GM19463 (cell line): ENCODE measurements at regions not wholly inside any gene's neighbourhood (a gene's known extent, or its start where the extent isn't known, plus 50 kb on each side); places are given as distances from the start of the nearest gene placed in this dataset.
A peak's percentile ranks its signal among the peaks of the same experiment; 100 is the strongest.
"Not testable (repeated sequence)": the region's sequence is repeated elsewhere in the genome, so short reads cannot be mapped to it uniquely, and the experiment has no call there.

Experiments
- ATAC-seq: cut with Tn5 transposase; IDR thresholded peaks from one replicate; pipeline ENCODE4 v1.9.1; 2021; ENCODE audit warnings: mild to moderate bottlenecking, moderate library complexity; ENCODE audit not compliant: unreplicated experiment

- ATAC-seq, result no peak
Measured at GRCh38 chr12:67034110-67034879, 234.9 kb upstream of the CAND1 start.

DNA sequence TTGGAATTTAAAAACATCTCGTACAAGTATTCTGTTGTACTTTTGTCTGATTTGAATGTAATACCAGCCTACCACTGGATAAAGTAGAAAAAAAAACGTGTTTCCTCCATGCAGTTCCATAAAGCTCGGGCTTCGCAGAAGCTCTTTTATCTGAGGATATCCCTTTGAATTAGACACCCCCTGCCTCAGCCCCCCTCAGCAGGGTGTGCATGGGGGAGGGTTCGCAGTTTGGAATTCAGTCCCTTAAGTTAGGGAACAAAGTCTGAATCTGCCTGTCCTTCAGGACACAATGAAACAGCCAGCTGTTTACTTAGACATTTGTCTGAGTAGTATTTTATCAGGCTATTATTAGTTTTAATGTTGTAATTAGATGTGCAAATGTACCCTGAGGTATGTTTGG, 234.0 kb upstream of the CAND1 start:
- no peak for ATAC-seq

- ATAC-seq, result no peak
Measured at GRCh38 chr12:67038486-67038885, 230.7 kb upstream of the CAND1 start.

GRCh38 chr12:67039995-67040860, 228.9 kb upstream of the CAND1 start:
- no peak for ATAC-seq

DNA sequence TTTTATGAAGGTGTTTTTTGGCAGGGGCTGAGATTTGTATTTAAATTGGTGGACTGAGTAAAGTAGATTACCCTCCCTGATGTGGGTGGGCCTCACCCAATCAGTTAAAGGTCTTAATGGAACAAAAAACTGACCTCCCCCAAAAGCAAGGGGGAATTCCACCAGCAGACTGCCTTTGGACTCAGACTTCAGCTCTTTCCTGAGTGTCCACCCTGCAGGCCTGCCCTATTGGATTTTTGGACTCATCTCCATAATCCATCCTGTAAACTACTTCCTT, 228.4 kb upstream of the CAND1 start:
- no peak for ATAC-seq

DNA sequence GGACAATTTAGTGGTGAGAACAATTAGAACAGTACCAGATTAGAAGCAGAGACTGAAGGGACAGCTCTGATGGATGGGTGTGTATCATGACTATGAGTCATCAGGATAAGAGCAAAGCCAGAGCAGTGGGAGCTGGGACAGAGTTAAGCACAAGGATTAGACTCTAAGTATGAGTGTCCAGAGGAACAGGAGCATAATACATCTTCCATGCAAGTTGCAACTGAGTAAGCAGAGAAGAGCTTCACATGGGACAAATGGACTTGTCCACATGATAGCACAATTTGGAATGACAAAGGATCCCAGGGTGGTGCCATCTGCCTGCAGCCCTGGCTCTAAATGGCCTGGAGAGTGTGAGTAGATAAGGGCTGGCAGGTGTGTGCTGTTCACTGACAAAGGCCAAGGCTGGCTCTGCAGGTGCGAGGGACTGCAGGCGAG, 226.4 kb upstream of the CAND1 start:
- no peak for ATAC-seq

- ATAC-seq, result no peak
Measured at GRCh38 chr12:67043771-67044170, 225.4 kb upstream of the CAND1 start.

GRCh38 chr12:67045650-67046049, 223.5 kb upstream of the CAND1 start:
- no peak for ATAC-seq

DNA sequence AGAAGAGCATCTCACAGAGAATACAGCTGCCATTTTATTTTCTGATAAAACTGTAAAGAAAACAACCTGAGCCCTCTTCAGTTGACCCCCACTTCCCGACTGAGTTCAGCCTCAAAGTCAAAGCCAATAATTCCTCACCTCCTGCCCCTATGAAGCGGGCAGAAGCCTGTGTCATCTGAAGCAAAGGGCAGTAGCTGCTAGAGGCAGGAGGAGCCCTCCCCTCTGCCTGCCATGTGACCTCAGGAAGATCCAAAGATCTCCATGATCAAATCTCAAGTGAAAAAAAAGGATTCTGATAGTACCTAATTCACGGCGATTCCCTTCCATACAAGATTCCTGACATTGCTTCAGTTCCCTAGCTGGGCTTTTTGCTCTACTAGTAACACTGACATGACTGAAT, 223.1 kb upstream of the CAND1 start:
- ATAC-seq, result no peak

GRCh38 chr12:67047634-67048033, 221.5 kb upstream of the CAND1 start:
- ATAC-seq, result no peak

DNA sequence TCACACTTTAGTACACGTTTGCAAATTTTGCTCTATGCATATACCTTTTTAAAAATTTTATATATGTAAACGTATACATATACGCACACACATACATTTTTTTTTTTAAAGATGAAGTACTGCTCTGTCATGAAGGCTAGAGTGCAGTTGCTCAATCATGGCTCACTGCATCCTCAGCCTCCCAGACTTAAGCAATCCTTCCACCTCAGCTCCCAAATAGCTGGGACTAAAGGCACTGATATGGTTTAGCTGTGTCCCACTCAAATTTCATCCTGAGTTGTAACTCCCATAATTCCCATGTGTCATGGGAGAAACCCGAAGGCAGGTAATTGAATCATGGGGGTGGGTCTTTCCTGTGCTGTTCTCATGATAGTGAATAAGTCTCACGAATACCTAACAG, 220.8 kb upstream of the CAND1 start:
- no peak for ATAC-seq

GRCh38 chr12:67049199-67049598, 220.0 kb upstream of the CAND1 start:
- ATAC-seq, result not testable (repeated sequence)

DNA sequence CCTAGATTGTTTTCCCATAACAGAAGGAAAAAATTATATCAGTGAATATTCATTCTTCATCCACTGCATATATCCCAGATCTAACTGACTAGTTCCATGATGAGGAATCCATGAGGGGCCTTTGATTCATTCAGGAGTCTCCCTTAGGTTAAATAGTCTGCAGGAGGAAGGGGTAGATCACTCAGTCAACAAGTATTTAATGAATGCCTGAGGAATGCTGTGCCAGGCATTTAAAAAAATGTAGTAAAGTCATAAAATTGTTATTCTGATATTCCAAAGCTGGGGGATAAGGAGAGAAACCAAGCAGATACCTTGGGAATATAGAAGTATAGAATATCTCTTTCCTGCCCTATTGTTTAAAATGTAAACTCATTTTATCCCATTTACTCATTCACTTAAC, 216.2 kb upstream of the CAND1 start:
- ATAC-seq, result no peak

DNA sequence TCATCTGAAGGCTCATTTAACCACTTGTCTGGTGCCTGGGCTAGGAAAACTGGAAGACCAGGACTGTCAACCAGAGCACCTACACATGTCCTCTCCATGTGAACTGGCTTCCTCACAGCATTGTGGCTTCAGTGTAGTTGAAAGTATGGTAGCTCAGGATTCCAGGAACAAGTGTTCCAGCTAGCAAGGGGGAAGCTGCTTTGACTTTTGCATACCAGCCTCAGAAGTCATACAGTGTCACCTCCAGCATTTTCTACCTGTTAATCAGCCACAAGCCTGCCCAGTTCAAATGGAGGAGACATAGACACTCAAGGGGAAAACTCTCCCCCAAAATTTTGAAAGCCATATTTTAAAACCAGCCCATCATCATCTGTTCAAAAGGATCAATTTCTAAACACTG, 212.8 kb upstream of the CAND1 start:
- no peak for ATAC-seq

- no peak for ATAC-seq
Measured at GRCh38 chr12:67057072-67057471, 212.1 kb upstream of the CAND1 start.

DNA sequence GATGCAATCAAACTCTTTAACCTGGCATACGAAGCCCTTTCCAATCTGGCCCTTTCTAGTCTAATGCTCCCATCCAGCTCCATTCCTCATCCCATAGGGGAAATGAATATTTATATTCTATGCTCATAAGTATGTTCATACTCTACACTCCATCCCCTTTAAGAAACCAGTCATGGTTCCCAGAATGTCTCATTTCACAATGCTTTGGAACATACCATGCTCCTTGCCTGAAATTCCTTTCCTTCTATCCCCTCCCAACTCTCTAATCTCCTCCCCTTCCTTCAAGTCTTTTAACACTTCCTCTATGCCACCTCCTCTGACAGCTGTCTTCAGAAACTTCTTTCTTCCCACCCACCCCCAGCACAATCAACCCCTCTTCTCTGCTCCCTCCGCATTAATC, 207.0 kb upstream of the CAND1 start:
- ATAC-seq, result no peak

- no peak for ATAC-seq
Measured at GRCh38 chr12:67067453-67068203, 201.5 kb upstream of the CAND1 start.

DNA sequence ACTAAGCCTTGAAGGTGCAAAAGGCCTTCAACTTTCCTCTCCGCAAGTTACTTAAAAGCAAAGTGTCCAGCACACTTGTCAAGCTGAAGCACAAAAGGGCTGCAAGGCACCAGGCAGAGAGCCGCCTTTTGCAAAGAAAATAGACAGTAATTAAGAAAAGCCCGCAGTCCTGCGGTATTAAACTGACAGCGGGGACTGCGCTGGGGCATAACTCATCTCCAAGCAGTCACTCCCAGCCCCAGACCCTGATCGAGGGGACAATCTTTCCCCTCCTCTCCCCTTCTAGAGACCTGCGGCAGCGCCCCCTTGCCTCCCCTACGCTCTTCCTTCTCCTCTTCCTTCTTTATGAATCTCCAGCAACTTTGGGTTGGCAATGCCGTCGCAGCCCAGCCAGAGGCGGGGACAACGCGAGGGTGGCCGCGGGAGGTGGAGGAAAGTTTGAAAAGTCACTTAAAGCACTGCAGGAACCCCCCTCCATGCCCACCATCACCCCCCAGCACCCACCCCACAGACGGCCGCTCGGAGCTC, 200.9 kb upstream of the CAND1 start:
- no peak for ATAC-seq

GRCh38 chr12:67068761-67069450, 200.3 kb upstream of the CAND1 start:
- ATAC-seq, result peak; percentile 38

DNA sequence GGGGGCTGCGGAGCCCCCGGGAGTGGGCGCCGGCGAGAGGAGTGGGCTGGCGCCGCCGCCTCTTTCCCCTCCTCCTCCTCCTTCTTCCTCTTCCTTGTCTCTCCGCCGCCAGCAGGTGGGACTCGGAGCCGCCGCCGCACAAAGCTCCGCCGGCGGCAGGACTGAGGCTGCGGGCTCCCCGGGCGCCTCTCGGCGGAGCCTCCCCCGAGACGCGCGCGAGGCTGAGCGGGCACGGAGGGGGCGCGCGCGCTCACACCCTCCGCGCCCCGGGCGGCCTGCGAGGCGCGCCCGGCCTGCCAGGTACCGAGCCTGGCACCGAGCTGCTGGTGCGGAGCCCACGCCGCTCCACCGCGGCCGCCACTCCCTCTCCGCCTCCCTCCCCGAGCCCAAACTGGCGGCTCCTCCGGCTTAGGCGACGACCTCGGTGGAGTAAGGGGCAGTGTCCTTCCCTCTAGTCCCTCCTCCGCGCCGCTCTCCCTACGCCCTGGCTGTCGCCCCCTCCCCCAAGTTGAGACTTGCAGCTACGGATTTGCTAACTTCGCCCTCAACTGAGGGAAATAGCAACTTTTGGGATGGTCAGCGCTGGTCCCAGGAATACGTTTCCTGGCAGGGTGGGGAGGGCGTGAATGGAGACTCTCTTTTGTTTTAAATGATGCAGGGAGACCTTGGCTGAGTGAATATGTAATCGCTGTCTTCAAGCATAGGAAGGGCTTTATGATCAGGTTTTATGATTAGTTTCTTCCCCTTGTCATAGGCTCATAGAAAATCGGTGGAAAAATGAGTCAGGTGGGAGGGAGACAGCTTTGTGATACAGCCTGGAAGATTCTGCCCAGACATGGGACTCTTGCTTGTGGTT, 199.5 kb upstream of the CAND1 start:
- ATAC-seq, result peak; percentile 57
